GM21390 (cell line): ENCODE measurements at regions not wholly inside any gene's neighbourhood (a gene's known extent, or its start where the extent isn't known, plus 50 kb on each side); places are given as distances from the start of the nearest gene placed in this dataset.
"Not testable (repeated sequence)": the region's sequence is repeated elsewhere in the genome, so short reads cannot be mapped to it uniquely, and the experiment has no call there.

ENCODE experiments used
- ATAC-seq: cut with Tn5 transposase; IDR thresholded peaks from one replicate; pipeline ENCODE4 v1.9.1; 2021; ENCODE audit not compliant: unreplicated experiment

GRCh38 chr14:98189062-98189461 is 1082.9 kb downstream of the BCL11B start:
- no peak for ATAC-seq

- ATAC-seq: no peak
These were observed 1082.5 kb downstream of the BCL11B start for GRCh38 chr14:98189511-98189910.

- ATAC-seq: no peak
These were observed 1082.1 kb downstream of the BCL11B start for GRCh38 chr14:98189944-98190343.

- ATAC-seq: no peak
These were observed 1079.1 kb downstream of the BCL11B start for GRCh38 chr14:98192946-98193345.

- ATAC-seq: no peak
These were observed 1077.2 kb downstream of the BCL11B start for GRCh38 chr14:98194821-98195220.

DNA sequence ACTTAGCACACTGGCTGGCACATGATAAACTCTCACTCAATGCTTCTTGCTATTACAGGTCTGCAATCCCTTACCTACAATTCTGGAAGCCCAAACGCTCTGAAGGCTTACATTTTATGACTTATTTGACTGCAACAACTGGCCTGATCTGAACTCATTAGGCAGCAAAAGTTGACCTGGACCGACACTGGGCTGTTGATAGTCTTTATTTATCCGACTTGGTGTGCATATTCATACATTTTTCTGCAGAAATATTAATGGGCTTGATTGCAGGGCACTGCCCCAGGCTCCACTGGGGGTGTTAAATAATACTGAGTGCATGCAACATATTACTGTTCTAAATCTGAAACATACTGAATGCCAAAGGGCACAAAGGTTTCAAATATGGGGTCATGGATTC is 1076.7 kb downstream of the BCL11B start:
- no peak for ATAC-seq

- no peak for ATAC-seq
These were observed 1074.1 kb downstream of the BCL11B start for GRCh38 chr14:98197933-98198332.

GRCh38 chr14:98198385-98198784 is 1073.6 kb downstream of the BCL11B start:
- ATAC-seq: no peak

DNA sequence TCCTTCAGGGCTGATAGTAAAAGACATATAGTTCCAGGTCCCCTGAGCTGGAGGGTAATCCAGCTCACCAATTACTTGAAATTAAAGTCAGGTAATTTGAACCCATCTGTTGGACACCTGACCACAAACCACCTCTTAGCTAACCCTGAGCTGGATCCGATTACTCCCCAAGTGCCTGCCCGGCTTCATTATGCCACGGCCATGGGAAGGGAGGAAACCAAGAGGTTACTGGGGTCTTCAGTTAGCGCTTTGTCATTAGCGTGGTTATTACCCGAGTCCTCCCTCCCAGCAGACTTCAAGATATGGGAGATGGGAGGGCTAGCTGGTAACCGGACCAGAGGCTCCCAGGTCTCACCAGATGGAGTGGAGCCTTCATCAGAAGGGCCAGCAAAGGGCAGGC is 1071.4 kb downstream of the BCL11B start:
- ATAC-seq: no peak

DNA sequence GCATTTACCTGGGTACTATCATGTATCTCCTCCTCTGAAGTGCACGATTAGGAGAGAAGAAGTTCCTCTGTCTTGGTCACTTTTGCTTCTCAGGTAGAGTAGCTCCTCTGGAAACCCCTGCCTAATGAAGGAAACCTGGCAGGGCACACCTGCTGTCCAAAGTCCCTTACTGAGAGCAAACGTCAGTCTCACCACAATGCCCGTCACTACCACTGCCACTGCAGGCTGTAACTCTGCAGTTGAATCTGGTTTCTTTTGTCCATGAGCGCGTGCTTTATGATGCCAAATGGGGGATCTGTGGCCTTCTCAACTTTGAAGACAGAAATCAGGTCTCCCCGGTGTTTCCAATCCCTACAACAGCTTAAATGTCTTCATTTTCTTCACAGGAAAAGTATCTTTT is 1068.6 kb downstream of the BCL11B start:
- ATAC-seq: no peak

DNA sequence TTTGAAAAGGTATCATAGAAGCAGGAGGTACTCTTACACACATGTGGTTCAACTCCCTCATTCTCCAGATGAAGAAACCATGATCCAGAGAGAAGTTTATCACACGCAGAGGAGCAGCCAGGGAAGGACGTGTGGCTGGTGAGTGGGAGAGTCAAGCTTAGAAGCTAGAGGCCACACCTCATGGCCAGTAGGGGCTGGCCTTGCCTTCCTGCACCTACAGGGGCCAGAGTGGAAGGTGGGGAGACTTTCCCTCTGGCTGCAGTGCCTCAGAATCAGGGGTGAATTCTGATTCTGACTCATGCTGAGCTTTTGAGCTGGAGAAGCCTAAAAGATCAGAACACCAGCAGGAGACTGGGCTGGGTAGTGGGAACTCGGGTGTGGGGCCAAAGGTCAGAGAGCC is 1067.9 kb downstream of the BCL11B start:
- ATAC-seq: no peak

DNA sequence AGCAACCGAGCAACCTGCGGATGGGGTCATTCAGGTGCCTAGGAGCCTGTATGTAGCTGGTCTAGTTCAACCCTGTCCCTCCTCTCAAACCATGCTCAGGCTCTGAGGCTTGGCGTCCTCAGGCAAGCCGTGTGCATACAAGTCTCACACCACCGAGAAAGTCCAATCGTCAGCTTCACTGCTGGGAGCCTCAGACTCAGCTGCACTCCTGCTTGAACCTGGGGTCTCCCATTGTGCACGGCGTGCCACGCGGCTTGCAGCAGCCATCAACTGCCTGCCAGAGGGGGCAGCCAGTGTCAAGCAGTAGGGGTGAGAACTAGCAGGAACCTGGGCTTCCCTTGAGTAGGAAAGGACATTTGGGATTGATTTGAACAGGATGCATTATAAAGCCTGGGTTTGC is 1064.6 kb downstream of the BCL11B start:
- ATAC-seq: no peak

DNA sequence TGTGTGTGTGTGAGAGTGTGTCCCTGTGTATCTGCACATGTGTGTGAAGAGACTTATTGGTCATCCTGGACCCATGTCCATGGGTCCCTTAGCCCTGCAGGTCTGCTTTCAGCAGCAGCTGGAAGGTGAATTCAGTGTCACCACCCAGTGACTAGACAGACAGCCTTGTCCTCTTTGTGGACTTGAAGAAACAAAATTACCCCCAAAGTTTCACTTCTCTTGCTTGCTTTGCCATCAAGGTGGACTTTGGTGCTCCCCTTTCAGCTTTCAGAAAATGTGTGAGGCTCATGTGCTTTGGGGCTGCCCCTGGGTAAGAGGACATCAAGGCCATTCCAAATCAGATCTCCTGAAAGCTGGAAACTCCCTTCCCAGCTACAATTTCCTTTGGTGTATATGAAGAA is 1063.8 kb downstream of the BCL11B start:
- no peak for ATAC-seq

GRCh38 chr14:98208943-98209342 is 1063.1 kb downstream of the BCL11B start:
- no peak for ATAC-seq

- no peak for ATAC-seq
These were observed 1061.8 kb downstream of the BCL11B start for GRCh38 chr14:98210045-98210672.

- no peak for ATAC-seq
These were observed 1054.5 kb downstream of the BCL11B start for GRCh38 chr14:98217530-98217929.

GRCh38 chr14:98218218-98218617 is 1053.8 kb downstream of the BCL11B start:
- no peak for ATAC-seq

GRCh38 chr14:98219638-98220037 is 1052.4 kb downstream of the BCL11B start:
- ATAC-seq: no peak

DNA sequence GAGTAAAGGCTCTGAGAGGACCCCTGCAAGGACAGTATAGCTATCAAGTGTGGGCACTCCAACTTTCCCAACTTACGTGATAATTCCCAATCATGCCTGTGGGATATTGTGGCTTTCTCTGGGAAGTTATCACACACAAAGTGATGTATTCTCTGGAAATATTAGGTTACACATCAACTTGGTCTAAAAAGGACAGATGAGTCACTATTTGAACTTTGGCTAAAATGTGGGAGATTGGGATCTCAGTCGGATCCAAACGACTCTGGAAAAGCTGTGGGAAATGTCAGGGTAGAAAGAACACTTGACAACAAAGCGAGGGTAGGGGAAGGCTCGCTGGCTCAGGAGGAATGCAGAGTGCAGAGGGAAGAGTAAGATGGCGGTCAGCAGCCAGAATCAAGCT is 1048.9 kb downstream of the BCL11B start:
- no peak for ATAC-seq

DNA sequence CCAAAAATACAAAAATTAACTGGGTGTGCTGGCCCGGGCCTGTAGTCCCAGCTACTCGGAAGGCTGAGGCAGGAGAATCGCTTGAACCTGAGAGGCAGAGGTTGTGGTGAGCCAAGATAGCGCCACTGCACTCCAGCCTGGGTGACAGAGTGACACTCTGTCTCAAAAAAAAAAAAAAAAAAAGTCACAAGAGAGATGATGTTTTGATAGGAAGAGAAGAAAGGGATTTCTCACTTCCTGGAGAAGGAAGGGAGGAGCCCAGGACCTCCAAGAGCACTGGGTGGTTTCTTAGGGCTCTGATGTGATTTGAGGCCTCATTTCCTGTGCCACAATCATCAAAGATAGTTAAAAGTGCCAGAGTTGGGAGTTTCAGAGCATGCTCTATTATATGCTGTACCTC is 1048.3 kb downstream of the BCL11B start:
- not testable (repeated sequence) for ATAC-seq

DNA sequence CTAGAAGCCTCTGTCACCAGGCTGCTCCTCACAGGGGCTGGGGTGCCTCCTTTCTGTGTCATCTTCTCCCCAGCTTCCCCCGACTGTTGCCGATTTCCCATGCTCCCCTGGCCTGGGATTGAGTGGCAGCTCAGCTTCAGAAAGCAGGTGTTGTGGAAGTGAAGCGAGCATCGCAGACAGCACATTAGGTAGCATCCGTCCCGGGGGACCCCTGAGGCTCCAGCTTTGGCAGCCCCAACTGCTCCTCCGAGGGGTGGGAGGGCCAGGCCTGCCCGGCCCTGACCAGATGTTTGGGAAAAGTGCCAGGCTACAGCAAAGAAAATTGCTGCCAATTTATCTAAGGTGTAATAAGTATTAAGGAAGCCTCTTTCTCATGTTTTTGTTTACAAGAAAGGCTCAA is 1045.6 kb downstream of the BCL11B start:
- ATAC-seq: no peak

- no peak for ATAC-seq
These were observed 1044.8 kb downstream of the BCL11B start for GRCh38 chr14:98227000-98227726.

DNA sequence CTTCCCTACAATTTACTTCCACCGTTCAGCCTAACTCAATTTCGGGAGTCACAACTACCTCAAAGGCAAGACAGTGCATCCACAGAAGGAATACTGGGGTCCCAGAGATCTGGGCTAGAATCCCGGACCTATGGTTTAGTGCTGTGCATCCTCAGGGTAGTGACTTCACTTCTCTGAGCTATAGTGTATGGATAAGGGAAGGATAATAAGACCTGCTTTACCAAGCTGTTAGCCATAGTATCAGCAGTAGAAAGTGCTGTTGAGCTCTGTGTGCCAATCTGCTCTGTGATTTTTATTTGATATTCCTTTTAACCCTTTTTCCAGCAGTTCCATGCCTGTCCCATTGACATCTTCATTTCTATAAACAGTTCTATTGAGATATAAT is 1044.3 kb downstream of the BCL11B start:
- no peak for ATAC-seq
